Endodermal cell (in vitro differentiated cells): ENCODE measurements at regions not wholly inside any gene's neighbourhood (a gene's known extent, or its start where the extent isn't known, plus 50 kb on each side); places are given as distances from the start of the nearest gene placed in this dataset.
A peak's percentile ranks its signal among the peaks of the same experiment; 100 is the strongest.

Source experiments
- DNase-seq: peaks from one replicate; pipeline ENCODE4 v3.0.0-alpha.2; 2017
- H3K27ac ChIP-seq: 2 replicates; pipeline ENCODE4 v1.5.1; 2013; ENCODE audit warnings: mild to moderate bottlenecking, low read depth, low read length, moderate library complexity
- H3K27me3 ChIP-seq: 2 replicates; pipeline ENCODE4 v1.6.1; 2013; ENCODE audit warnings: mild to moderate bottlenecking, low read length, moderate library complexity; ENCODE audit not compliant: insufficient read depth, control insufficient read depth, poor library complexity, severe bottlenecking
- H3K36me3 ChIP-seq: 2 replicates; pipeline ENCODE4 v1.7.0; 2013; ENCODE audit warnings: mild to moderate bottlenecking, low read length, moderate library complexity; ENCODE audit not compliant: control insufficient read depth, insufficient read depth
- H3K4me1 ChIP-seq: one replicate; pipeline ENCODE4 v1.7.0; 2013; ENCODE audit warnings: low read length; ENCODE audit not compliant: control insufficient read depth, insufficient read depth
- H3K4me3 ChIP-seq: 2 replicates; pipeline ENCODE4 v1.5.1; 2013; ENCODE audit warnings: mild to moderate bottlenecking, low read length, moderate library complexity
- H3K9ac ChIP-seq: 2 replicates; pipeline ENCODE4 v1.6.1; 2013; ENCODE audit warnings: mild to moderate bottlenecking, low read length, moderate library complexity; ENCODE audit not compliant: poor library complexity, severe bottlenecking; ENCODE audit errors: extremely low read depth
- H3K9me3 ChIP-seq: 2 replicates; pipeline ENCODE4 v1.6.1; 2013; ENCODE audit warnings: mild to moderate bottlenecking, low read length, moderate library complexity; ENCODE audit not compliant: control insufficient read depth
- H3K27ac Mint-ChIP-seq: 2 replicates; pipeline ENCODE4 v1.8.0; 2020; ENCODE audit warnings: mixed read lengths
- H3K27me3 Mint-ChIP-seq: 2 replicates; pipeline ENCODE4 v1.8.0; 2021; ENCODE audit warnings: mild to moderate bottlenecking, mixed read lengths; ENCODE audit not compliant: insufficient read depth
- H3K36me3 Mint-ChIP-seq: 2 replicates; pipeline ENCODE4 v1.8.0; 2020; ENCODE audit warnings: low read depth, mixed read lengths
- H3K4me1 Mint-ChIP-seq: 2 replicates; pipeline ENCODE4 v1.8.0; 2020; ENCODE audit warnings: mixed read lengths
- H3K4me3 Mint-ChIP-seq: 2 replicates; pipeline ENCODE4 v1.8.0; 2020; ENCODE audit warnings: mild to moderate bottlenecking, moderate library complexity, mixed read lengths
- H3K9me3 Mint-ChIP-seq: 2 replicates; pipeline ENCODE4 v1.8.0; 2020; ENCODE audit warnings: mild to moderate bottlenecking, mixed read lengths
- CTCF ChIP-seq: fragments of 200-600 bp; sonication (generic); conservative IDR thresholded peaks from 2 replicates; pipeline ENCODE4 v1.5.0; 2021; ENCODE audit warnings: antibody characterized with exemption, mild to moderate bottlenecking
- WGBS, 2 experiments: methylation state at CpG; one replicate each; pipeline versions ENCODE4 v1.1.5 to v1.1.7; 2013; ENCODE audit warnings: missing lambda C conversion rate in 2 of 2, mixed read lengths in 1 of 2; ENCODE audit not compliant: insufficient coverage in 1 of 2, insufficient read length in 1 of 2; 5-methylcytosine and 5-hydroxymethylcytosine counted together

- no peaks in the 10 kb centered on the region for H3K36me3 Mint-ChIP-seq
- no peak overlapping the region for H3K27ac Mint-ChIP-seq
- peaks cover 31% of the 10 kb centered on the region for H3K4me1 Mint-ChIP-seq
- H3K27me3 ChIP-seq: no peaks in the 10 kb centered on the region
- H3K36me3 ChIP-seq: no peaks in the 10 kb centered on the region
- no peak for TF ChIP-seq CTCF
- no peak overlapping the region for H3K9ac ChIP-seq
- peak overlapping the region; percentile 45 for H3K4me3 ChIP-seq
- no peak overlapping the region for H3K27ac ChIP-seq
- H3K27me3 Mint-ChIP-seq: no peaks in the 10 kb centered on the region
- peaks cover 5% of the 10 kb centered on the region for H3K9me3 ChIP-seq
- H3K4me1 ChIP-seq: no peaks in the 10 kb centered on the region
- 100% methylated on average over 1 of the region's 1 CpG; no CpG with 5 or more reads in 1 of the 2 experiments for WGBS, 2 experiments
- DNase-seq: no peak
- no peak overlapping the region for H3K4me3 Mint-ChIP-seq
- H3K9me3 Mint-ChIP-seq: no peaks in the 10 kb centered on the region
Measured at GRCh38 chr13:93058301-93058700, 168.3 kb upstream of the GPC6 start.

GRCh38 chr13:93060144-93060543 lies 166.5 kb upstream of the GPC6 start:
- Histone ChIP-seq H3K9me3 (peaks cover 5% of the 10 kb centered on the region), H3K4me1 (no peaks in the 10 kb centered on the region), H3K36me3 (no peaks in the 10 kb centered on the region), H3K4me3 (no peak overlapping the region), H3K27ac (no peak overlapping the region), H3K9ac (no peak overlapping the region), H3K27me3 (no peaks in the 10 kb centered on the region)
- DNase-seq: no peak
- WGBS, 2 experiments: 96 to 100% methylated on average over 1 to 5 of the region's 5 CpGs
- no peaks in the 10 kb centered on the region for H3K36me3 Mint-ChIP-seq
- TF ChIP-seq CTCF: no peak
- H3K9me3 Mint-ChIP-seq: peaks cover 8% of the 10 kb centered on the region
- H3K27me3 Mint-ChIP-seq: no peaks in the 10 kb centered on the region
- H3K4me3 Mint-ChIP-seq: no peak overlapping the region
- no peak overlapping the region for H3K27ac Mint-ChIP-seq
- H3K4me1 Mint-ChIP-seq: peaks cover 25% of the 10 kb centered on the region

GRCh38 chr13:93066187-93066586 lies 160.4 kb upstream of the GPC6 start:
- no peaks in the 10 kb centered on the region for H3K4me1 ChIP-seq
- H3K9me3 Mint-ChIP-seq: peaks cover 11% of the 10 kb centered on the region
- H3K9ac ChIP-seq: no peak overlapping the region
- H3K27ac Mint-ChIP-seq: no peak overlapping the region
- no peak for TF ChIP-seq CTCF
- H3K4me1 Mint-ChIP-seq: no peaks in the 10 kb centered on the region
- H3K9me3 ChIP-seq: peaks cover 5% of the 10 kb centered on the region
- no peaks in the 10 kb centered on the region for H3K36me3 ChIP-seq
- H3K4me3 ChIP-seq: no peak overlapping the region
- H3K4me3 Mint-ChIP-seq: no peak overlapping the region
- no peak for DNase-seq
- H3K27me3 Mint-ChIP-seq: no peaks in the 10 kb centered on the region
- H3K36me3 Mint-ChIP-seq: no peaks in the 10 kb centered on the region
- 90 to 94% methylated on average over 4 of the region's 4 CpGs for WGBS, 2 experiments
- no peak overlapping the region for H3K27ac ChIP-seq
- no peaks in the 10 kb centered on the region for H3K27me3 ChIP-seq
